OCI-LY3 (cell line): ENCODE measurements at regions not wholly inside any gene's neighbourhood (a gene's known extent, or its start where the extent isn't known, plus 50 kb on each side); places are given as distances from the start of the nearest gene placed in this dataset.
"Not testable (repeated sequence)": the region's sequence is repeated elsewhere in the genome, so short reads cannot be mapped to it uniquely, and the experiment has no call there.

Experiments
- H2AFZ ChIP-seq: fragments of 200-600, 300-600 bp; shearing (Covaris generic); 2 replicates; pipeline ENCODE4 v1.6.0; 2014; ENCODE audit warnings: antibody characterized with exemption, low read depth, low read length
- H3K27ac ChIP-seq: fragments of 200-600, 300-600 bp; sonication (generic); 2 replicates; pipeline ENCODE4 v1.5.1; 2014; ENCODE audit warnings: mild to moderate bottlenecking, low read length, moderate library complexity, mixed read lengths
- H3K27me3 ChIP-seq: fragments of 200-600, 300-600 bp; sonication (generic); 2 replicates; pipeline ENCODE4 v1.6.1; 2014; ENCODE audit warnings: low read depth, low read length, mixed read lengths
- H3K36me3 ChIP-seq: fragments of 200-600, 300-600 bp; sonication (generic); replicated peaks from 2 replicates; pipeline ENCODE3; 2014; ENCODE audit warnings: low read depth, low read length, mixed read lengths
- H3K4me1 ChIP-seq: fragments of 300-600, 200-600 bp; sonication (generic); 2 replicates; pipeline ENCODE4 v1.6.1; 2014; ENCODE audit warnings: low read length, mixed read lengths
- H3K4me2 ChIP-seq: fragments of 200-600, 300-600 bp; sonication (generic); 2 replicates; pipeline ENCODE4 v1.6.1; 2014; ENCODE audit warnings: low read length, mixed read lengths
- H3K4me3 ChIP-seq: fragments of 300-600, 200-600 bp; sonication (generic); 2 replicates; pipeline ENCODE4 v1.5.1; 2014; ENCODE audit warnings: antibody characterized with exemption, mild to moderate bottlenecking, low read length, moderate library complexity
- H3K79me2 ChIP-seq: fragments of 300-600, 200-600 bp; shearing (Covaris generic); 2 replicates; pipeline ENCODE4 v1.6.1; 2014; ENCODE audit warnings: mild to moderate bottlenecking, low read length, mixed read lengths
- H3K9ac ChIP-seq: fragments of 300-600, 200-600 bp; shearing (Covaris generic); 2 replicates; pipeline ENCODE4 v1.6.0; 2014; ENCODE audit warnings: mild to moderate bottlenecking, low read length, moderate library complexity
- H3K9me3 ChIP-seq: fragments of 200-600, 300-600 bp; shearing (Covaris generic); 2 replicates; pipeline ENCODE4 v1.6.1; 2014; ENCODE audit warnings: low read length, mixed read lengths; ENCODE audit not compliant: insufficient read depth
- H4K20me1 ChIP-seq: fragments of 200-600, 300-600 bp; sonication (generic); 2 replicates; pipeline ENCODE4 v1.6.1; 2016; ENCODE audit warnings: low read length, mixed read lengths; ENCODE audit not compliant: insufficient read depth
- EZH2phosphoT487 ChIP-seq: fragments of 200-600 bp; shearing (Covaris generic); IDR thresholded peaks from 2 replicates; pipeline ENCODE4 v1.6.1; 2018; ENCODE audit warnings: antibody characterized with exemption, mixed run types, low read depth
- TF ChIP-seq, protein P1 (sequence below): fragments of 200-600, 300-600 bp; sonication (generic); IDR thresholded peaks from 2 replicates; pipeline ENCODE4 v1.5.1; 2014; ENCODE audit warnings: antibody characterized with exemption, low read length, low read depth

DNA sequence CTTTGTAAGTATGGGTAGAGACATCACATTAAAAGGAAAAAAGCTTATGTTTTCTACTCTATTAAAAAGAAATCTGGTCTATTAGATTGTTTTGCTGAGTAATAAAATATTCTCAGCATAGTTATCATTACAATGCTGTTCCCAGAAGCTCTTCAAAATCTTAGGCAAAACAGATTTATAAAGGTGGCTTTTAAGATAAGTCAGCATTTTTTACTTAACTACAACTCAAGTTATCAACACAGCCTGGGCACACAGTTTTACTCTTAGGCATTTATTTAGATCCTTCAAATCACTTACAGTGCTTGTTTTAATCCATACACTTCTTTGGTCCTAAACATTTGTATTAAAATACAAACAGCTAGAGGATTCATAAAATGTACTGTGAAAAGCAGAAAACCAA, 534.8 kb upstream of the NCAM2 start:
- H4K20me1 ChIP-seq, result no peaks in the 10 kb centered on the region
- H3K79me2 ChIP-seq, result no peaks in the 10 kb centered on the region
- H3K27ac ChIP-seq, result no peak overlapping the region
- no peak overlapping the region for H3K4me3 ChIP-seq
- H3K36me3 ChIP-seq, result no peaks in the 10 kb centered on the region
- H3K9ac ChIP-seq, result no peak overlapping the region
- H3K4me2 ChIP-seq, result no peak overlapping the region
- no peaks in the 10 kb centered on the region for H3K4me1 ChIP-seq
- no peak overlapping the region for H2AFZ ChIP-seq
- H3K9me3 ChIP-seq, result no peaks in the 10 kb centered on the region
- no peaks in the 10 kb centered on the region for H3K27me3 ChIP-seq
- no peak for TF ChIP-seq EZH2phosphoT487
- TF ChIP-seq, protein P1, sequence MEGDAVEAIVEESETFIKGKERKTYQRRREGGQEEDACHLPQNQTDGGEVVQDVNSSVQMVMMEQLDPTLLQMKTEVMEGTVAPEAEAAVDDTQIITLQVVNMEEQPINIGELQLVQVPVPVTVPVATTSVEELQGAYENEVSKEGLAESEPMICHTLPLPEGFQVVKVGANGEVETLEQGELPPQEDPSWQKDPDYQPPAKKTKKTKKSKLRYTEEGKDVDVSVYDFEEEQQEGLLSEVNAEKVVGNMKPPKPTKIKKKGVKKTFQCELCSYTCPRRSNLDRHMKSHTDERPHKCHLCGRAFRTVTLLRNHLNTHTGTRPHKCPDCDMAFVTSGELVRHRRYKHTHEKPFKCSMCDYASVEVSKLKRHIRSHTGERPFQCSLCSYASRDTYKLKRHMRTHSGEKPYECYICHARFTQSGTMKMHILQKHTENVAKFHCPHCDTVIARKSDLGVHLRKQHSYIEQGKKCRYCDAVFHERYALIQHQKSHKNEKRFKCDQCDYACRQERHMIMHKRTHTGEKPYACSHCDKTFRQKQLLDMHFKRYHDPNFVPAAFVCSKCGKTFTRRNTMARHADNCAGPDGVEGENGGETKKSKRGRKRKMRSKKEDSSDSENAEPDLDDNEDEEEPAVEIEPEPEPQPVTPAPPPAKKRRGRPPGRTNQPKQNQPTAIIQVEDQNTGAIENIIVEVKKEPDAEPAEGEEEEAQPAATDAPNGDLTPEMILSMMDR, result no peak

DNA sequence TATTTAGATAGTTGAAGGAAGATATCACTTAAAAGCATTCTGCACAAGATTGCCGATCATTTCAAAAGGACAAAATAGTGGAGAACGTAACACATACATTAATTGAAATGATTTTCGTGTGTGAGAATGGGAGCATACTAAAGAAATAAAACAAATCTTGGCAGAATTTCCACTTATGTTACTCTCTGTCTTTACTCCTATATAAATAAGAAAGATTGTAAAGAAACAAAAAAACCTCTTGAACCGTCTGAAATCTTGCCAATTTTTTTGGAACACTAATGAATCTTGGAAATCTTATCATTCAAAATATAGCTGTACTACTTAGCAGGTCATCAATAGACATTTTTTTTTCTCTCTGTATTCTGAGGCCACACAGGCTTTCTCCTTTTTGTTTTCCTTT, 528.8 kb upstream of the NCAM2 start:
- Histone ChIP-seq H3K4me2 (0 out of 2 replicates have a peak overlapping the region, but pooled peaks have one; percentile 34), H3K27me3 (no peaks in the 10 kb centered on the region), H3K9me3 (no peaks in the 10 kb centered on the region), H3K4me3 (no peak overlapping the region), H3K9ac (no peak overlapping the region), H3K36me3 (no peaks in the 10 kb centered on the region), H2AFZ (no peak overlapping the region), H3K4me1 (peaks cover 15% of the 10 kb centered on the region), H4K20me1 (no peaks in the 10 kb centered on the region), H3K27ac (no peak overlapping the region), H3K79me2 (no peaks in the 10 kb centered on the region)
- TF ChIP-seq, protein P1, result no peak
- TF ChIP-seq EZH2phosphoT487, result no peak

DNA sequence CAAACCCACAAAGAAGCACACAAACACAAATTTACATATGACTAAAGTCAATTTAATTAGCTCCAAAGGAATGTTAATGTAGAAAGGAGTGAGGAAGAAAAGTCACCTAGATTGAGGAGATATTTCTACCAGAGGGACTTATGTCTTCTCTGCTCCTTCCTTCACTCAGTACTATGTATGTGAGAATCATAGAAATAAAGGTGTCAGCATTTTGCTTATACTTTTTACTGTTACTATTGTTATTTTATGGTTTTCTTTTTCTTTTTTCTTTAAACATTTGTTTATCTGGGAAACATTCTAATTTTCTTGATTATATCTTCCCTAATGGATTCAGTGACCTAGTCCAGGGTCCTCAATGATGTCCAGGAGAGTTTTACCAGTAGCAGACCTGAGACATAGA, 511.9 kb upstream of the NCAM2 start:
- H4K20me1 ChIP-seq, result no peaks in the 10 kb centered on the region
- no peaks in the 10 kb centered on the region for H3K36me3 ChIP-seq
- H3K27me3 ChIP-seq, result no peaks in the 10 kb centered on the region
- no peak overlapping the region for H3K27ac ChIP-seq
- no peak overlapping the region for H3K4me2 ChIP-seq
- H3K4me3 ChIP-seq, result no peak overlapping the region
- no peak overlapping the region for H2AFZ ChIP-seq
- H3K4me1 ChIP-seq, result no peaks in the 10 kb centered on the region
- no peaks in the 10 kb centered on the region for H3K9me3 ChIP-seq
- H3K79me2 ChIP-seq, result no peaks in the 10 kb centered on the region
- TF ChIP-seq EZH2phosphoT487, result no peak
- TF ChIP-seq, protein P1, result no peak
- H3K9ac ChIP-seq, result no peak overlapping the region

DNA sequence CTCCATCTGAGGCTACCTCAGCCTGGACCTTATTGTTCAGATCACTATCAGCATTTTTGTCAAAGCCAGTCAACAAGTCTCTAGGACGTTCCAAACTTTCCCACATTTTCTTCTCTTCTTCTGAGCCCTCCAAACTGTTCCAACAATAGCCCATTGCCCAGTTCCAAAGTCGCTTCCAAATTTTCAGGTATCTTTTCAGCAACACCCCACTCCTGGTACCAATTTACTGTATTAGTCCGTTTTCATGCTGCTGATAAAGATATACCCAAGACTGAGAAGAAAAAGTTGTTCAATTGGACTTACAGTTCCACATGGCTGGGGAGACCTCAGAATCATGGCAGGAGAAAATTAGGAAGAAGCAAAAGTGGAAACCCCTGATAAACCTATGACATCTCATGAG, 495.3 kb upstream of the NCAM2 start:
- H2AFZ ChIP-seq, H3K27me3 ChIP-seq, H3K9me3 ChIP-seq, H4K20me1 ChIP-seq, H3K36me3 ChIP-seq, H3K4me1 ChIP-seq, H3K9ac ChIP-seq, H3K4me2 ChIP-seq, H3K79me2 ChIP-seq, H3K4me3 ChIP-seq, H3K27ac ChIP-seq: not testable (repeated sequence)

DNA sequence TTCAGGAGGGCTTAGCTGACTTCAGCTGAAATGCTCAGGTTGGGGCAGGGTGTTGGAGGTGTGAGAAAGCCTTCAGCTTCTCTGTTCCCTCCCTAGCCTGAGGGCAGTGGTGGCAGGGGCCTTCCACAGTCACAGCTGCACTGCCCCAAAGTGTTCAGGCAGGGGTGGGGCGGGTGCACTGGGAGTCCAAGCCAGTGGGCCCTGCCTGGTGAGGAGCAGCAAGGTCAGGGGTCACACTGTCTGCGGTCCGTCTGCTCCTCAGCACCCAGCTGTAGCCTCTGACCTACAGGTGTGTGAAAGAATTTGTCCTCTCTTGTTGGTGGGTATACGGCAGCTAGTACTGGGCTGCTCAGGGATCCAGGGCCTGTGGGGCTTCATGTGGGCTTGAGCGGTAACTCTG, 490.4 kb upstream of the NCAM2 start:
- no peak for TF ChIP-seq EZH2phosphoT487
- TF ChIP-seq, protein P1, result no peak
- Histone ChIP-seq H3K79me2 (no peaks in the 10 kb centered on the region), H3K4me3 (no peak overlapping the region)

More for the DNA sequence above, 490.4 kb upstream of the NCAM2 start:
- H3K4me1 ChIP-seq, result peaks cover 9% of the 10 kb centered on the region; the same call in 1 of the 2 replicates
- no peaks in the 10 kb centered on the region for H4K20me1 ChIP-seq
- H2AFZ ChIP-seq, result no peak overlapping the region
- no peak overlapping the region for H3K9ac ChIP-seq
- no peaks in the 10 kb centered on the region for H3K27me3 ChIP-seq
- no peak overlapping the region for H3K27ac ChIP-seq
- H3K36me3 ChIP-seq, result no peaks in the 10 kb centered on the region
- no peak overlapping the region for H3K4me2 ChIP-seq
- no peaks in the 10 kb centered on the region for H3K9me3 ChIP-seq
